GM19324 (cell line): ENCODE measurements at regions not wholly inside any gene's neighbourhood (a gene's known extent, or its start where the extent isn't known, plus 50 kb on each side); places are given as distances from the start of the nearest gene placed in this dataset.

Source experiments
- ATAC-seq: cut with Tn5 transposase; IDR thresholded peaks from one replicate; pipeline ENCODE4 v1.9.1; 2021; ENCODE audit warnings: mild to moderate bottlenecking, moderate library complexity; ENCODE audit not compliant: unreplicated experiment, low FRiP score

- ATAC-seq: no peak
Observed at GRCh38 chr4:189385579-189385978, 555.1 kb upstream of the FRG1 start.

GRCh38 chr4:189396435-189396834 lies 544.2 kb upstream of the FRG1 start:
- ATAC-seq: no peak

- no peak for ATAC-seq
Observed at GRCh38 chr4:189404271-189404670, 536.4 kb upstream of the FRG1 start.

GRCh38 chr4:189409158-189409557 lies 531.5 kb upstream of the FRG1 start:
- no peak for ATAC-seq

- ATAC-seq: no peak
Observed at GRCh38 chr4:189414021-189414420, 526.7 kb upstream of the FRG1 start.

GRCh38 chr4:189420572-189420971 lies 520.1 kb upstream of the FRG1 start:
- ATAC-seq: no peak

GRCh38 chr4:189436207-189436606 lies 504.5 kb upstream of the FRG1 start:
- no peak for ATAC-seq

GRCh38 chr4:189440716-189441115 lies 500.0 kb upstream of the FRG1 start:
- ATAC-seq: no peak

- no peak for ATAC-seq
Observed at GRCh38 chr4:189443341-189443740, 497.3 kb upstream of the FRG1 start.

GRCh38 chr4:189445613-189446012 lies 495.1 kb upstream of the FRG1 start:
- ATAC-seq: no peak

- no peak for ATAC-seq
Observed at GRCh38 chr4:189463734-189464133, 476.9 kb upstream of the FRG1 start.

- ATAC-seq: no peak
Observed at GRCh38 chr4:189494407-189494806, 446.3 kb upstream of the FRG1 start.

GRCh38 chr4:189497516-189497915 lies 443.2 kb upstream of the FRG1 start:
- ATAC-seq: no peak

- ATAC-seq: no peak
Observed at GRCh38 chr4:189497996-189498395, 442.7 kb upstream of the FRG1 start.

GRCh38 chr4:189498457-189498856 lies 442.2 kb upstream of the FRG1 start:
- ATAC-seq: no peak

GRCh38 chr4:189499696-189500095 lies 441.0 kb upstream of the FRG1 start:
- no peak for ATAC-seq

GRCh38 chr4:189500970-189501369 lies 439.7 kb upstream of the FRG1 start:
- ATAC-seq: no peak

GRCh38 chr4:189502841-189503435 lies 437.7 kb upstream of the FRG1 start:
- ATAC-seq: no peak

GRCh38 chr4:189504220-189504619 lies 436.5 kb upstream of the FRG1 start:
- ATAC-seq: no peak

GRCh38 chr4:189505380-189505779 lies 435.3 kb upstream of the FRG1 start:
- no peak for ATAC-seq

GRCh38 chr4:189506080-189506479 lies 434.6 kb upstream of the FRG1 start:
- no peak for ATAC-seq

GRCh38 chr4:189507060-189507459 lies 433.6 kb upstream of the FRG1 start:
- ATAC-seq: no peak

- ATAC-seq: no peak
Observed at GRCh38 chr4:189510601-189511000, 430.1 kb upstream of the FRG1 start.
